ENCODE measurements at regions not wholly inside any gene's neighbourhood (a gene's known extent, or its start where the extent isn't known, plus 50 kb on each side); places are given as distances from the start of the nearest gene placed in this dataset.

DNA sequence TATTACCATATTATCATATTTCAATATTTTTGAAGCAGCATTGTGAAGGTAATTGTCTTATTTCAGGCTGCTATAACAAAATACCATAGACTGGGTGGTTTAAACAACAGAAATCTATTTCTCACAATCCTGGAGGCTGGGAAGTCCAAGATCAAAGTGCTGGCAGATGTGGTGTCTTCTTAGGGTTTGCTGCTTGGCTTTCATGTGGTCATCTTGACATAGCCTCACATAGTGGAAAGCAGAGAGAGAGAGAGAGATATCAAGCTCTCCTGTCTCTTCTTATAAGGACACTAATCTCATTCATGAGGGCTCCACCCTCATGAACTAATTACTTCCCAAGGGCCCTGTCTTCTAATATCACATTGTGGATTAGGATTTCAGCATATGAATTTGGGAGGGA is 119.7 kb upstream of the NUDT6 start:
- H3K36me3 ChIP-seq (replicated peaks in 1 of 2; ENCODE audit: control insufficient read depth in 1 of 2, insufficient read depth in 2 of 2, low read length in 2 of 2): peaks cover 0 to 12% of the 10 kb centered on the region in 2 donors
- intact Hi-C loops (cut with micrococcal nuclease): no loop called here
- H3K36me3 Mint-ChIP-seq: peaks cover 7 to 19% of the 10 kb centered on the region in 2 donors

GRCh38 chr4:123043013-123043412 is 120.6 kb upstream of the NUDT6 start:
- H4K20me1 ChIP-seq (ENCODE audit: insufficient read depth, low read length): no peaks in the 10 kb centered on the region
- H3K4me3 ChIP-seq (replicated peaks in 1 of 3; ENCODE audit: low read depth in 2 of 3, low read length in 3 of 3): no peak overlapping the region
- H3K79me2 ChIP-seq (ENCODE audit: insufficient read depth, low read length): no peaks in the 10 kb centered on the region
- Mint-ChIP-seq H3K9me3 (peaks cover 15 to 37% (median 27%) of the 10 kb centered on the region in 7 donors), H3K4me3 (no peak overlapping the region), H3K36me3 (peaks cover 7 to 22% of the 10 kb centered on the region in 2 donors), H3K27ac (no peak overlapping the region), H3K27me3 (ENCODE audit: low read depth in 3 of 3) (no peaks in the 10 kb centered on the region), H3K4me1 (no peaks in the 10 kb centered on the region)
- H3K9ac ChIP-seq (ENCODE audit: insufficient read depth, low read length, poor library complexity, severe bottlenecking): no peak overlapping the region
- peaks cover 10 to 22% of the 10 kb centered on the region in 2 donors for H3K9me3 ChIP-seq (replicated peaks in 1 of 2; ENCODE audit: control insufficient read depth in 1 of 2, insufficient read depth in 1 of 2, low read length in 2 of 2)
- H3K27ac ChIP-seq (ENCODE audit: low read depth in 1 of 2, low read length in 2 of 2): no peak overlapping the region
- H3K4me1 ChIP-seq (ENCODE audit: control insufficient read depth in 1 of 2, insufficient read depth in 2 of 2, low read length in 2 of 2): no peaks in the 10 kb centered on the region
- no peak for TF ChIP-seq CTCF (IDR thresholded peaks at IDR 0.05)
- H2AFZ ChIP-seq (ENCODE audit: insufficient read depth, low read depth, low read length, poor library complexity, severe bottlenecking): no peak overlapping the region
- no peak overlapping the region for H3K4me2 ChIP-seq (replicated peaks; ENCODE audit: extremely low read depth, low read length, poor library complexity, severe bottlenecking)
- no peaks in the 10 kb centered on the region for H3K27me3 ChIP-seq (ENCODE audit: control insufficient read depth in 2 of 2, insufficient read depth in 2 of 2, low read length in 2 of 2)
- intact Hi-C loops (cut with micrococcal nuclease): no loop called here
- DNase-seq: no peak
- H3K36me3 ChIP-seq (replicated peaks in 1 of 2; ENCODE audit: control insufficient read depth in 1 of 2, insufficient read depth in 2 of 2, low read length in 2 of 2): peaks cover 0 to 12% of the 10 kb centered on the region in 2 donors

More for the DNA sequence above, 119.7 kb upstream of the NUDT6 start:
- H3K4me3 Mint-ChIP-seq: no peak overlapping the region
- peaks cover 11 to 30% (median 21%) of the 10 kb centered on the region in 7 donors for H3K9me3 Mint-ChIP-seq
- Histone ChIP-seq H3K79me2 (ENCODE audit: insufficient read depth, low read length) (no peaks in the 10 kb centered on the region), H3K27me3 (ENCODE audit: control insufficient read depth in 2 of 2, insufficient read depth in 2 of 2, low read length in 2 of 2) (no peaks in the 10 kb centered on the region), H3K27ac (ENCODE audit: low read depth in 1 of 2, low read length in 2 of 2) (no peak overlapping the region), H3K4me2 (replicated peaks; ENCODE audit: extremely low read depth, low read length, poor library complexity, severe bottlenecking) (no peak overlapping the region), H3K4me1 (ENCODE audit: control insufficient read depth in 1 of 2, insufficient read depth in 2 of 2, low read length in 2 of 2) (no peaks in the 10 kb centered on the region), H3K4me3 (replicated peaks in 1 of 3; ENCODE audit: low read depth in 2 of 3, low read length in 3 of 3) (no peak overlapping the region), H3K9ac (ENCODE audit: insufficient read depth, low read length, poor library complexity, severe bottlenecking) (no peak overlapping the region), H3K9me3 (replicated peaks in 1 of 2; ENCODE audit: control insufficient read depth in 1 of 2, insufficient read depth in 1 of 2, low read length in 2 of 2) (peaks cover 10 to 22% of the 10 kb centered on the region in 2 donors), H2AFZ (ENCODE audit: insufficient read depth, low read depth, low read length, poor library complexity, severe bottlenecking) (no peak overlapping the region), H4K20me1 (ENCODE audit: insufficient read depth, low read length) (no peaks in the 10 kb centered on the region)
- no peaks in the 10 kb centered on the region for H3K4me1 Mint-ChIP-seq
- H3K27ac Mint-ChIP-seq: no peak overlapping the region
- H3K27me3 Mint-ChIP-seq (ENCODE audit: low read depth in 3 of 3): no peaks in the 10 kb centered on the region
- no peak for DNase-seq
- TF ChIP-seq CTCF (IDR thresholded peaks at IDR 0.05): no peak
